ENCODE measurements at regions not wholly inside any gene's neighbourhood (a gene's known extent, or its start where the extent isn't known, plus 50 kb on each side); places are given as distances from the start of the nearest gene placed in this dataset.

GRCh38 chr13:104310861-104311260 lies 1244.6 kb upstream of the SLC10A2 start:
- no peak for DNase-seq (ENCODE audit: low read depth)

- no peak for DNase-seq (ENCODE audit: low read depth)
Observed at GRCh38 chr13:104309431-104309830, 1243.2 kb upstream of the SLC10A2 start.

GRCh38 chr13:104301171-104301975 lies 1235.2 kb upstream of the SLC10A2 start:
- DNase-seq (ENCODE audit: low read depth), result no peak

- DNase-seq (ENCODE audit: low read depth), result no peak
Observed at GRCh38 chr13:104297075-104297474, 1230.9 kb upstream of the SLC10A2 start.

- no peak for DNase-seq (ENCODE audit: low read depth)
Observed at GRCh38 chr13:104296286-104296685, 1230.1 kb upstream of the SLC10A2 start.

GRCh38 chr13:104295537-104295936 lies 1229.3 kb upstream of the SLC10A2 start:
- DNase-seq (ENCODE audit: low read depth), result no peak

- DNase-seq (ENCODE audit: low read depth), result no peak
Observed at GRCh38 chr13:104289400-104289799, 1223.2 kb upstream of the SLC10A2 start.

- no peak for DNase-seq (ENCODE audit: low read depth)
Observed at GRCh38 chr13:104288496-104288895, 1222.3 kb upstream of the SLC10A2 start.

- DNase-seq (ENCODE audit: low read depth), result no peak
Observed at GRCh38 chr13:104286566-104287290, 1220.5 kb upstream of the SLC10A2 start.

GRCh38 chr13:104281910-104282309 lies 1215.7 kb upstream of the SLC10A2 start:
- no peak for DNase-seq (ENCODE audit: low read depth)

GRCh38 chr13:104270731-104271130 lies 1204.5 kb upstream of the SLC10A2 start:
- DNase-seq (ENCODE audit: low read depth), result no peak

- no peak for DNase-seq (ENCODE audit: low read depth)
Observed at GRCh38 chr13:104267206-104267811, 1201.1 kb upstream of the SLC10A2 start.

GRCh38 chr13:104256701-104257100 lies 1190.5 kb upstream of the SLC10A2 start:
- DNase-seq (ENCODE audit: low read depth), result no peak

- no peak for DNase-seq (ENCODE audit: low read depth)
Observed at GRCh38 chr13:104253063-104253680, 1187.0 kb upstream of the SLC10A2 start.

- DNase-seq (ENCODE audit: low read depth), result no peak
Observed at GRCh38 chr13:104251931-104252330, 1185.7 kb upstream of the SLC10A2 start.

GRCh38 chr13:104246955-104247354 lies 1180.7 kb upstream of the SLC10A2 start:
- no peak for DNase-seq (ENCODE audit: low read depth)

GRCh38 chr13:104206450-104207044 lies 1140.3 kb upstream of the SLC10A2 start:
- no peak for DNase-seq (ENCODE audit: low read depth)

GRCh38 chr13:104204177-104204576 lies 1138.0 kb upstream of the SLC10A2 start:
- no peak for DNase-seq (ENCODE audit: low read depth)

- no peak for DNase-seq (ENCODE audit: low read depth)
Observed at GRCh38 chr13:104198801-104199200, 1132.6 kb upstream of the SLC10A2 start.

GRCh38 chr13:104196611-104197010 lies 1130.4 kb upstream of the SLC10A2 start:
- no peak for DNase-seq (ENCODE audit: low read depth)

- DNase-seq (ENCODE audit: low read depth), result no peak
Observed at GRCh38 chr13:104181526-104182231, 1115.5 kb upstream of the SLC10A2 start.
